ENCODE measurements at regions not wholly inside any gene's neighbourhood (a gene's known extent, or its start where the extent isn't known, plus 50 kb on each side); places are given as distances from the start of the nearest gene placed in this dataset.

GRCh38 chr16:9518581-9518980 lies 427.1 kb downstream of the HAPSTR1 start (continued):
- TF ChIP-seq, protein P1, sequence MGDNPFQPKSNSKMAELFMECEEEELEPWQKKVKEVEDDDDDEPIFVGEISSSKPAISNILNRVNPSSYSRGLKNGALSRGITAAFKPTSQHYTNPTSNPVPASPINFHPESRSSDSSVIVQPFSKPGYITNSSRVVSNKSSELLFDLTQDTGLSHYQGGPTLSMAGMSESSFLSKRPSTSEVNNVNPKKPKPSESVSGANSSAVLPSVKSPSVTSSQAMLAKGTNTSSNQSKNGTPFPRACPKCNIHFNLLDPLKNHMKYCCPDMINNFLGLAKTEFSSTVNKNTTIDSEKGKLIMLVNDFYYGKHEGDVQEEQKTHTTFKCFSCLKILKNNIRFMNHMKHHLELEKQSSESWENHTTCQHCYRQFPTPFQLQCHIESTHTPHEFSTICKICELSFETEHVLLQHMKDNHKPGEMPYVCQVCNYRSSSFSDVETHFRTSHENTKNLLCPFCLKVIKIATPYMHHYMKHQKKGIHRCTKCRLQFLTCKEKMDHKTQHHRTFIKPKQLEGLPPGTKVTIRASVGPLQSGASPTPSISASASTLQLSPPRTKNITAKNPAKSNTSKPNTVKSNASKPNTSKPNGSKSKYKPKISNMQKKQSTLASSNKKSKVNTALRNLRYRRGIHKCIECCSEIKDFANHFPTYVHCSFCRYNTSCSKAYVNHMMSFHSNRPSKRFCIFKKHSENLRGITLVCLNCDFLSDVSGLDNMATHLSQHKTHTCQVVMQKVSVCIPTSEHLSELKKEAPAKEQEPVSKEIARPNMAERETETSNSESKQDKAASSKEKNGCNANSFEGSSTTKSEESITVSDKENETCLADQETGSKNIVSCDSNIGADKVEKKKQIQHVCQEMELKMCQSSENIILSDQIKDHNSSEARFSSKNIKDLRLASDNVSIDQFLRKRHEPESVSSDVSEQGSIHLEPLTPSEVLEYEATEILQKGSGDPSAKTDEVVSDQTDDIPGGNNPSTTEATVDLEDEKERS (tag by site-specific recombination; IDR thresholded peaks at IDR 0.05) = no peak
- TF ChIP-seq, protein P2, sequence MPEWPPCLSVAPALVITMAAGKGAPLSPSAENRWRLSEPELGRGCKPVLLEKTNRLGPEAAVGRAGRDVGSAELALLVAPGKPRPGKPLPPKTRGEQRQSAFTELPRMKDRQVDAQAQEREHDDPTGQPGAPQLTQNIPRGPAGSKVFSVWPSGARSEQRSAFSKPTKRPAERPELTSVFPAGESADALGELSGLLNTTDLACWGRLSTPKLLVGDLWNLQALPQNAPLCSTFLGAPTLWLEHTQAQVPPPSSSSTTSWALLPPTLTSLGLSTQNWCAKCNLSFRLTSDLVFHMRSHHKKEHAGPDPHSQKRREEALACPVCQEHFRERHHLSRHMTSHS (tag by site-specific recombination; IDR thresholded peaks at IDR 0.05) = no peak

- no peaks in the 10 kb centered on the region for H3K36me3 ChIP-seq (ENCODE audit: control insufficient read depth in 2 of 2, insufficient read depth in 1 of 2, low read length in 2 of 2)
- H3K27ac ChIP-seq (ENCODE audit: extremely low read depth, low read depth, low read length) = no peak overlapping the region
- TF ChIP-seq, protein P3, sequence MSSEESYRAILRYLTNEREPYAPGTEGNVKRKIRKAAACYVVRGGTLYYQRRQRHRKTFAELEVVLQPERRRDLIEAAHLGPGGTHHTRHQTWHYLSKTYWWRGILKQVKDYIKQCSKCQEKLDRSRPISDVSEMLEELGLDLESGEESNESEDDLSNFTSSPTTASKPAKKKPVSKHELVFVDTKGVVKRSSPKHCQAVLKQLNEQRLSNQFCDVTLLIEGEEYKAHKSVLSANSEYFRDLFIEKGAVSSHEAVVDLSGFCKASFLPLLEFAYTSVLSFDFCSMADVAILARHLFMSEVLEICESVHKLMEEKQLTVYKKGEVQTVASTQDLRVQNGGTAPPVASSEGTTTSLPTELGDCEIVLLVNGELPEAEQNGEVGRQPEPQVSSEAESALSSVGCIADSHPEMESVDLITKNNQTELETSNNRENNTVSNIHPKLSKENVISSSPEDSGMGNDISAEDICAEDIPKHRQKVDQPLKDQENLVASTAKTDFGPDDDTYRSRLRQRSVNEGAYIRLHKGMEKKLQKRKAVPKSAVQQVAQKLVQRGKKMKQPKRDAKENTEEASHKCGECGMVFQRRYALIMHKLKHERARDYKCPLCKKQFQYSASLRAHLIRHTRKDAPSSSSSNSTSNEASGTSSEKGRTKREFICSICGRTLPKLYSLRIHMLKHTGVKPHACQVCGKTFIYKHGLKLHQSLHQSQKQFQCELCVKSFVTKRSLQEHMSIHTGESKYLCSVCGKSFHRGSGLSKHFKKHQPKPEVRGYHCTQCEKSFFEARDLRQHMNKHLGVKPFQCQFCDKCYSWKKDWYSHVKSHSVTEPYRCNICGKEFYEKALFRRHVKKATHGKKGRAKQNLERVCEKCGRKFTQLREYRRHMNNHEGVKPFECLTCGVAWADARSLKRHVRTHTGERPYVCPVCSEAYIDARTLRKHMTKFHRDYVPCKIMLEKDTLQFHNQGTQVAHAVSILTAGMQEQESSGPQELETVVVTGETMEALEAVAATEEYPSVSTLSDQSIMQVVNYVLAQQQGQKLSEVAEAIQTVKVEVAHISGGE (tag by site-specific recombination; conservative IDR thresholded peaks at IDR 0.05; ENCODE audit: low read depth) = no peak
- TF ChIP-seq ZNF23 (tag by site-specific recombination; IDR thresholded peaks at IDR 0.05; ENCODE audit: borderline replicate concordance) = no peak
- TF ChIP-seq ZNF621 (tag by site-specific recombination; IDR thresholded peaks at IDR 0.05) = no peak
- no peak for TF ChIP-seq ZNF677 (tag by site-specific recombination; IDR thresholded peaks at IDR 0.05)
- TF ChIP-seq, protein P4, sequence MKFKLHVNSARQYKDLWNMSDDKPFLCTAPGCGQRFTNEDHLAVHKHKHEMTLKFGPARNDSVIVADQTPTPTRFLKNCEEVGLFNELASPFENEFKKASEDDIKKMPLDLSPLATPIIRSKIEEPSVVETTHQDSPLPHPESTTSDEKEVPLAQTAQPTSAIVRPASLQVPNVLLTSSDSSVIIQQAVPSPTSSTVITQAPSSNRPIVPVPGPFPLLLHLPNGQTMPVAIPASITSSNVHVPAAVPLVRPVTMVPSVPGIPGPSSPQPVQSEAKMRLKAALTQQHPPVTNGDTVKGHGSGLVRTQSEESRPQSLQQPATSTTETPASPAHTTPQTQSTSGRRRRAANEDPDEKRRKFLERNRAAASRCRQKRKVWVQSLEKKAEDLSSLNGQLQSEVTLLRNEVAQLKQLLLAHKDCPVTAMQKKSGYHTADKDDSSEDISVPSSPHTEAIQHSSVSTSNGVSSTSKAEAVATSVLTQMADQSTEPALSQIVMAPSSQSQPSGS (tag by site-specific recombination; IDR thresholded peaks at IDR 0.05; ENCODE audit: low read depth) = no peak
- TF ChIP-seq ZNF785 (tag by site-specific recombination; IDR thresholded peaks at IDR 0.05) = no peak
- no peak for TF ChIP-seq ZSCAN16 (tag by site-specific recombination; IDR thresholded peaks at IDR 0.05)
- no peak for TF ChIP-seq ZNF239 (tag by site-specific recombination; IDR thresholded peaks at IDR 0.05)
- no peak for TF ChIP-seq ZNF394 (tag by site-specific recombination; IDR thresholded peaks at IDR 0.05; ENCODE audit: borderline replicate concordance)
- no peak for TF ChIP-seq ZNF473 (tag by site-specific recombination; IDR thresholded peaks at IDR 0.05)
- TF ChIP-seq ZBTB7A (tag by site-specific recombination; IDR thresholded peaks at IDR 0.05; ENCODE audit: low read depth) = no peak
- TF ChIP-seq ZNF560 (tag by site-specific recombination; IDR thresholded peaks at IDR 0.05; ENCODE audit: borderline replicate concordance) = no peak
- no peak for TF ChIP-seq ZNF16 (tag by site-specific recombination; IDR thresholded peaks at IDR 0.05; ENCODE audit: low read depth)
- no peak for TF ChIP-seq KLF10 (tag by site-specific recombination; IDR thresholded peaks at IDR 0.05)
- no peak for TF ChIP-seq KLF7 (tag by site-specific recombination; IDR thresholded peaks at IDR 0.05; ENCODE audit: borderline replicate concordance)
- POLR2A ChIA-PET = no interaction called here
- H3K9me3 ChIP-seq (ENCODE audit: control insufficient read depth, insufficient read depth, low read depth, low read length) = no peaks in the 10 kb centered on the region
- CTCF ChIA-PET = no interaction called here
- H3K4me3 ChIP-seq (ENCODE audit: low read depth, low read length) = no peak overlapping the region
- H3K4me1 ChIP-seq (ENCODE audit: control insufficient read depth, insufficient read depth, low read length) = no peaks in the 10 kb centered on the region
Observed at GRCh38 chr16:9521749-9522370, 430.4 kb downstream of the HAPSTR1 start.
